GM12878 (cell line): ENCODE measurements at regions not wholly inside any gene's neighbourhood (a gene's known extent, or its start where the extent isn't known, plus 50 kb on each side); places are given as distances from the start of the nearest gene placed in this dataset.

ENCODE experiments used
- ATAC-seq: fragments of 200-7000 bp; cut with Tn5 transposase; 3 replicates; pipeline ENCODE4 v1.9.1; 2020; ENCODE audit warnings: mild to moderate bottlenecking, moderate library complexity
- BruUV-seq: library from RNA; stranded (reverse); fragments of 400-500 nt; replicated peaks from 2 replicates; lab custom pipeline; 2021; lab: Mats Ljungman, UMichigan
- CTCF ChIA-PET: fragments of 300-600 bp; sonication (Branson Sonifier 250); formaldehyde crosslinking; extraction: SDS; loops from one replicate; lab custom pipeline; 2021; ENCODE audit warnings: inconsistent platforms; lab: Yijun Ruan, JAX
- POLR2A ChIA-PET: fragments of 350-600 bp; formaldehyde crosslinking; extraction: SDS; loops from one replicate; lab custom pipeline; 2021; ENCODE audit warnings: inconsistent platforms; lab: Charles Lee
- RAD21 ChIA-PET: fragments of 300-600 bp; sonication (Branson Sonifier 250); formaldehyde crosslinking; loops from one replicate; lab custom pipeline; 2023; ENCODE audit warnings: antibody characterized with exemption; ENCODE audit not compliant: unreplicated experiment; lab: Charles Lee
- SMC1A ChIA-PET: fragments of 300-600 bp; sonication (Branson Sonifier 250); formaldehyde crosslinking; loops from one replicate; lab custom pipeline; 2023; ENCODE audit not compliant: unreplicated experiment, uncharacterized antibody; lab: Charles Lee
- DNase-seq: peaks from one replicate; pipeline ENCODE4 v3.0.0-alpha.2; 2011; ENCODE audit warnings: low read depth, low spot score
- FAIRE-seq: peaks from 3 replicates; lab custom pipeline; 2011; peaks lifted over from hg19 to GRCh38; lab: Jason Lieb, UNC
- H2AFZ ChIP-seq: 2 replicates; pipeline ENCODE4 v1.6.0; 2011; ENCODE audit warnings: low read depth, low read length, control low read depth; ENCODE audit not compliant: control insufficient read depth
- H3K27ac ChIP-seq: 2 replicates; pipeline ENCODE4 v1.5.1; 2011; ENCODE audit warnings: control low read depth; ENCODE audit not compliant: control insufficient read depth, insufficient read depth
- H3K27me3 ChIP-seq, 2 experiments: replicated peaks in 1 of 2; 2 replicates each; pipeline versions ENCODE4 v1.6.0 to v1.6.1; 2011; ENCODE audit warnings: low read length in 1 of 2; ENCODE audit not compliant: control insufficient read depth in 2 of 2, insufficient read depth in 2 of 2
- H3K36me3 ChIP-seq, 2 experiments: 2 replicates each; pipeline ENCODE4 v1.5.1; 2011; ENCODE audit warnings: low read length in 1 of 2; ENCODE audit not compliant: control insufficient read depth in 2 of 2, insufficient read depth in 2 of 2
- H3K4me1 ChIP-seq: 2 replicates; pipeline ENCODE4 v1.6.1; 2011; ENCODE audit warnings: mild to moderate bottlenecking, low read length, moderate library complexity, mixed read lengths; ENCODE audit not compliant: control insufficient read depth, insufficient read depth
- H3K4me2 ChIP-seq: 2 replicates; pipeline ENCODE4 v1.6.0; 2011; ENCODE audit warnings: control low read depth; ENCODE audit not compliant: control insufficient read depth, insufficient read depth
- H3K4me3 ChIP-seq: fragments of 200-600 bp; sonication (generic); 2 replicates; pipeline ENCODE4 v1.5.1; 2016
- H3K79me2 ChIP-seq: 2 replicates; pipeline ENCODE4 v1.6.0; 2011; ENCODE audit warnings: low read length; ENCODE audit not compliant: control insufficient read depth, insufficient read depth
- H3K9ac ChIP-seq: 2 replicates; pipeline ENCODE4 v1.8.0; 2011; ENCODE audit warnings: low read length, control low read depth, mixed read lengths; ENCODE audit not compliant: control insufficient read depth, insufficient read depth
- H3K9me3 ChIP-seq: replicated peaks from 3 replicates; pipeline ENCODE4 v1.5.1; 2011; ENCODE audit warnings: mild to moderate bottlenecking, low read length; ENCODE audit not compliant: control insufficient read depth, insufficient read depth
- H4K20me1 ChIP-seq: 2 replicates; pipeline ENCODE4 v1.6.0; 2011; ENCODE audit not compliant: control insufficient read depth, insufficient read depth
- DPF2 ChIP-seq: fragments of 450-650 bp; IDR thresholded peaks from 2 replicates; pipeline ENCODE4 v1.6.1; 2017; ENCODE audit warnings: mild to moderate bottlenecking
- JUND ChIP-seq: IDR thresholded peaks from 2 replicates; pipeline ENCODE4 v1.6.1; 2012; ENCODE audit warnings: low read depth, mild to moderate bottlenecking, low read length, improper control_type of control experiment, moderate library complexity
- NFXL1 ChIP-seq: fragments of 450-650 bp; IDR thresholded peaks from 2 replicates; pipeline ENCODE4 v1.6.1; 2017; ENCODE audit warnings: antibody characterized with exemption, mild to moderate bottlenecking, borderline replicate concordance
- SIX5 ChIP-seq: IDR thresholded peaks from 2 replicates; pipeline ENCODE4 v1.6.1; 2011; ENCODE audit warnings: mild to moderate bottlenecking, low read depth, low read length, moderate library complexity; ENCODE audit not compliant: severe bottlenecking
- SMC3 ChIP-seq: IDR thresholded peaks from 2 replicates; pipeline ENCODE4 v1.6.1; 2011; ENCODE audit warnings: low read length, improper control_type of control experiment, borderline replicate concordance
- SREBF1 ChIP-seq: IDR thresholded peaks from 2 replicates; pipeline ENCODE4 v1.6.1; 2012; ENCODE audit warnings: mild to moderate bottlenecking, low read length
- SREBF2 ChIP-seq: IDR thresholded peaks from 2 replicates; pipeline ENCODE4 v1.6.1; 2012; ENCODE audit warnings: mild to moderate bottlenecking, low read length
- SUPT20H ChIP-seq: IDR thresholded peaks from 2 replicates; pipeline ENCODE4 v1.6.1; 2011; ENCODE audit warnings: low read depth, mild to moderate bottlenecking, low read length, moderate library complexity, borderline replicate concordance; ENCODE audit not compliant: control insufficient read depth
- YBX1 ChIP-seq: fragments of 450-650 bp; IDR thresholded peaks from 2 replicates; pipeline ENCODE4 v1.6.1; 2016; ENCODE audit warnings: antibody characterized with exemption
- ZNF207 ChIP-seq: fragments of 450-650 bp; IDR thresholded peaks from 2 replicates; pipeline ENCODE4 v1.6.1; 2014; ENCODE audit warnings: antibody characterized with exemption, mild to moderate bottlenecking, borderline replicate concordance
- WGBS: methylation state at CpG from one replicate; pipeline ENCODE4 v1.1.6; 2016; ENCODE audit warnings: low lambda C conversion rate; ENCODE audit not compliant: insufficient replicate concordance, insufficient coverage; ENCODE audit errors: missing lambda C conversion rate; 5-methylcytosine and 5-hydroxymethylcytosine counted together
- in situ Hi-C: fragments of 300-500 bp; cut with MboI; formaldehyde crosslinking; loops from 9 replicates; pipeline ENCODE4 v1.14.3; 2018; ENCODE audit warnings: mixed read lengths
- intact Hi-C: fragments of 100-400 bp; cut with micrococcal nuclease; formaldehyde crosslinking; loops from one replicate; pipeline ENCODE4 v1.14.2; 2022; ENCODE audit not compliant: unreplicated experiment
- TF ChIP-seq, protein P1 (sequence below): fragments of 450-650 bp; IDR thresholded peaks from 2 replicates; pipeline ENCODE4 v1.6.1; 2017; ENCODE audit warnings: low read depth, mild to moderate bottlenecking, moderate library complexity
- TF ChIP-seq, protein P2 (sequence below): fragments of 450-650 bp; IDR thresholded peaks from 2 replicates; pipeline ENCODE4 v1.6.1; 2014; ENCODE audit warnings: mild to moderate bottlenecking
- TF ChIP-seq, protein P3 (sequence below): IDR thresholded peaks from 2 replicates; pipeline ENCODE4 v1.6.1; 2012; ENCODE audit warnings: improper control_type of control experiment, low read depth, low read length; ENCODE audit not compliant: insufficient replicate concordance
- TF ChIP-seq, protein P4 (sequence below): IDR thresholded peaks from 2 replicates; pipeline ENCODE4 v1.6.1; 2012; ENCODE audit warnings: low read depth, low read length, improper control_type of control experiment

GRCh38 chr19:5396096-5396939 is 55.7 kb upstream of the PTPRS start:
- Histone ChIP-seq H3K27ac (no peak overlapping the region), H3K27me3 (no peaks in the 10 kb centered on the region; a peak in 1 of 4 replicates), H2AFZ (no peak overlapping the region), H3K4me2 (no peak overlapping the region), H3K36me3 (no peaks in the 10 kb centered on the region), H3K9ac (no peak overlapping the region), H3K9me3 (no peaks in the 10 kb centered on the region), H3K4me3 (no peak overlapping the region), H4K20me1 (no peaks in the 10 kb centered on the region), H3K79me2 (no peaks in the 10 kb centered on the region), H3K4me1 (no peaks in the 10 kb centered on the region)
- ChIA-PET RAD21 (no interaction called here), CTCF (no interaction called here), POLR2A (no interaction called here), SMC1A (no interaction called here)
- intact Hi-C loops = no loop called here
- no TSS peak for BruUV-seq
- whole genome bisulfite sequencing = 14% methylated on average over 12 of the region's 12 CpGs
- DNase-seq (no peak), ATAC-seq (no peak), FAIRE-seq (no peak)
- in situ Hi-C loops = no loop called here
- no peak for TF ChIP-seq SMC3
- TF ChIP-seq, protein P1, sequence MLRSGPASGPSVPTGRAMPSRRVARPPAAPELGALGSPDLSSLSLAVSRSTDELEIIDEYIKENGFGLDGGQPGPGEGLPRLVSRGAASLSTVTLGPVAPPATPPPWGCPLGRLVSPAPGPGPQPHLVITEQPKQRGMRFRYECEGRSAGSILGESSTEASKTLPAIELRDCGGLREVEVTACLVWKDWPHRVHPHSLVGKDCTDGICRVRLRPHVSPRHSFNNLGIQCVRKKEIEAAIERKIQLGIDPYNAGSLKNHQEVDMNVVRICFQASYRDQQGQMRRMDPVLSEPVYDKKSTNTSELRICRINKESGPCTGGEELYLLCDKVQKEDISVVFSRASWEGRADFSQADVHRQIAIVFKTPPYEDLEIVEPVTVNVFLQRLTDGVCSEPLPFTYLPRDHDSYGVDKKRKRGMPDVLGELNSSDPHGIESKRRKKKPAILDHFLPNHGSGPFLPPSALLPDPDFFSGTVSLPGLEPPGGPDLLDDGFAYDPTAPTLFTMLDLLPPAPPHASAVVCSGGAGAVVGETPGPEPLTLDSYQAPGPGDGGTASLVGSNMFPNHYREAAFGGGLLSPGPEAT = no peak
- TF ChIP-seq YBX1 = no peak
- TF ChIP-seq ZNF207 = no peak
- TF ChIP-seq, protein P2, sequence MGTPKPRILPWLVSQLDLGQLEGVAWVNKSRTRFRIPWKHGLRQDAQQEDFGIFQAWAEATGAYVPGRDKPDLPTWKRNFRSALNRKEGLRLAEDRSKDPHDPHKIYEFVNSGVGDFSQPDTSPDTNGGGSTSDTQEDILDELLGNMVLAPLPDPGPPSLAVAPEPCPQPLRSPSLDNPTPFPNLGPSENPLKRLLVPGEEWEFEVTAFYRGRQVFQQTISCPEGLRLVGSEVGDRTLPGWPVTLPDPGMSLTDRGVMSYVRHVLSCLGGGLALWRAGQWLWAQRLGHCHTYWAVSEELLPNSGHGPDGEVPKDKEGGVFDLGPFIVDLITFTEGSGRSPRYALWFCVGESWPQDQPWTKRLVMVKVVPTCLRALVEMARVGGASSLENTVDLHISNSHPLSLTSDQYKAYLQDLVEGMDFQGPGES = no peak
- TF ChIP-seq JUND = no peak
- no peak for TF ChIP-seq SREBF1
- TF ChIP-seq, protein P3, sequence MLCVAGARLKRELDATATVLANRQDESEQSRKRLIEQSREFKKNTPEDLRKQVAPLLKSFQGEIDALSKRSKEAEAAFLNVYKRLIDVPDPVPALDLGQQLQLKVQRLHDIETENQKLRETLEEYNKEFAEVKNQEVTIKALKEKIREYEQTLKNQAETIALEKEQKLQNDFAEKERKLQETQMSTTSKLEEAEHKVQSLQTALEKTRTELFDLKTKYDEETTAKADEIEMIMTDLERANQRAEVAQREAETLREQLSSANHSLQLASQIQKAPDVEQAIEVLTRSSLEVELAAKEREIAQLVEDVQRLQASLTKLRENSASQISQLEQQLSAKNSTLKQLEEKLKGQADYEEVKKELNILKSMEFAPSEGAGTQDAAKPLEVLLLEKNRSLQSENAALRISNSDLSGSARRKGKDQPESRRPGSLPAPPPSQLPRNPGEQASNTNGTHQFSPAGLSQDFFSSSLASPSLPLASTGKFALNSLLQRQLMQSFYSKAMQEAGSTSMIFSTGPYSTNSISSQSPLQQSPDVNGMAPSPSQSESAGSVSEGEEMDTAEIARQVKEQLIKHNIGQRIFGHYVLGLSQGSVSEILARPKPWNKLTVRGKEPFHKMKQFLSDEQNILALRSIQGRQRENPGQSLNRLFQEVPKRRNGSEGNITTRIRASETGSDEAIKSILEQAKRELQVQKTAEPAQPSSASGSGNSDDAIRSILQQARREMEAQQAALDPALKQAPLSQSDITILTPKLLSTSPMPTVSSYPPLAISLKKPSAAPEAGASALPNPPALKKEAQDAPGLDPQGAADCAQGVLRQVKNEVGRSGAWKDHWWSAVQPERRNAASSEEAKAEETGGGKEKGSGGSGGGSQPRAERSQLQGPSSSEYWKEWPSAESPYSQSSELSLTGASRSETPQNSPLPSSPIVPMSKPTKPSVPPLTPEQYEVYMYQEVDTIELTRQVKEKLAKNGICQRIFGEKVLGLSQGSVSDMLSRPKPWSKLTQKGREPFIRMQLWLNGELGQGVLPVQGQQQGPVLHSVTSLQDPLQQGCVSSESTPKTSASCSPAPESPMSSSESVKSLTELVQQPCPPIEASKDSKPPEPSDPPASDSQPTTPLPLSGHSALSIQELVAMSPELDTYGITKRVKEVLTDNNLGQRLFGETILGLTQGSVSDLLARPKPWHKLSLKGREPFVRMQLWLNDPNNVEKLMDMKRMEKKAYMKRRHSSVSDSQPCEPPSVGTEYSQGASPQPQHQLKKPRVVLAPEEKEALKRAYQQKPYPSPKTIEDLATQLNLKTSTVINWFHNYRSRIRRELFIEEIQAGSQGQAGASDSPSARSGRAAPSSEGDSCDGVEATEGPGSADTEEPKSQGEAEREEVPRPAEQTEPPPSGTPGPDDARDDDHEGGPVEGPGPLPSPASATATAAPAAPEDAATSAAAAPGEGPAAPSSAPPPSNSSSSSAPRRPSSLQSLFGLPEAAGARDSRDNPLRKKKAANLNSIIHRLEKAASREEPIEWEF = no peak
- TF ChIP-seq, protein P4, sequence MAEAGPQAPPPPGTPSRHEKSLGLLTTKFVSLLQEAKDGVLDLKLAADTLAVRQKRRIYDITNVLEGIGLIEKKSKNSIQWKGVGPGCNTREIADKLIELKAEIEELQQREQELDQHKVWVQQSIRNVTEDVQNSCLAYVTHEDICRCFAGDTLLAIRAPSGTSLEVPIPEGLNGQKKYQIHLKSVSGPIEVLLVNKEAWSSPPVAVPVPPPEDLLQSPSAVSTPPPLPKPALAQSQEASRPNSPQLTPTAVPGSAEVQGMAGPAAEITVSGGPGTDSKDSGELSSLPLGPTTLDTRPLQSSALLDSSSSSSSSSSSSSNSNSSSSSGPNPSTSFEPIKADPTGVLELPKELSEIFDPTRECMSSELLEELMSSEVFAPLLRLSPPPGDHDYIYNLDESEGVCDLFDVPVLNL = no peak
- no peak for TF ChIP-seq SREBF2
- no peak for TF ChIP-seq SIX5
- no peak for TF ChIP-seq DPF2
- TF ChIP-seq NFXL1 = no peak
- no peak for TF ChIP-seq SUPT20H
